ENCODE measurements at regions not wholly inside any gene's neighbourhood (a gene's known extent, or its start where the extent isn't known, plus 50 kb on each side); places are given as distances from the start of the nearest gene placed in this dataset.

DNA sequence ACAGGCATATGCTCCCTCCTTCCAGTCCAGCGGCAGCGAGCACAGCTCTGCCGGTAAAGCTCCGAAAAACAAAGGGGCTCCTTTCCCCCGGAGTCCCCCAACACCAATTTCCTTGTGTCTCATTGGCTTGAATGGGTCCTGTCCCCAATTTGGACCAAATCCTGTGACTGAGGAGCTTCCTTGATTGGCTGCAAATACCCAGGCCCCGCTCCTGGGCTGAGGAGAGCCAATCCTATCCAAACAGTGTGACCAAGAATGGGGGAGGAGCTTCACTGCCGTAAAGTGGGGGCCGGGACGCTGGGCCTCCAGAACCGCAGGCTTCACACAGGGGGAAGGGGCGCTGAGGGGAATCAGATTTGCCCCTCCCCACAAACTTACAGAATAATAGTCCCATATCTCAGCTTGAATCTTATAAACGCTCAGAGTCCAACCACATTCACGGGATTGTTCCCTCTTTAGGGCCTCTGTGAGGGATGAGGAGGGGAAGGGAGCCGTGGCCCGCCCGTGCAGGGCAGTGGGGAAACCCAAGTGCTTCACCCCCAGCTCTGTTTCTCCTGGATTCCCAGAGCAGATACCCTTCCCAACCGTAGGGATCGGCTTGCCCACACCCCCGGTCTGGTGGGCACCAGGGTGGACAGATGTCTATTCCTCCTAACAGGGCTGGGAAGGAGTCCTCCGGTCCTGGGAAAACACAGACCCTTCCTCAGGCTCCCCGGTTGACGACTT is 141.0 kb upstream of the MLN start:
- no peak for TF ChIP-seq POLR2AphosphoS5 (IDR thresholded peaks at IDR 0.05; ENCODE audit: low read depth, low read length)
- TF ChIP-seq TAF1 (IDR thresholded peaks at IDR 0.05; ENCODE audit: low read depth, low read length), result no peak
- TF ChIP-seq POLR2A (IDR thresholded peaks at IDR 0.05; ENCODE audit: low read depth, low read length), result no peak
- no peak for TF ChIP-seq POU2F2 (IDR thresholded peaks at IDR 0.05; ENCODE audit: low read depth, low read length)
